Fibroblast of mammary gland (primary cell): ENCODE measurements at regions not wholly inside any gene's neighbourhood (a gene's known extent, or its start where the extent isn't known, plus 50 kb on each side); places are given as distances from the start of the nearest gene placed in this dataset.

Experiments used
- DNase-seq: peaks from one replicate; pipeline ENCODE4 v3.0.0-alpha.2; 2010; ENCODE audit warnings: low read depth
- H3K4me3 ChIP-seq: 2 replicates; pipeline ENCODE4 v1.5.1; 2011; ENCODE audit warnings: low read depth, mild to moderate bottlenecking, low read length, moderate library complexity; ENCODE audit not compliant: control insufficient read depth
- TF ChIP-seq, protein P1 (sequence below): conservative IDR thresholded peaks from 2 replicates; pipeline ENCODE4 v1.5.1; 2011; ENCODE audit warnings: low read depth, low read length, inconsistent platforms; ENCODE audit not compliant: control insufficient read depth, insufficient read depth

- peak; percentile 60 for DNase-seq
- no peak overlapping the region for H3K4me3 ChIP-seq
- TF ChIP-seq, protein P1, sequence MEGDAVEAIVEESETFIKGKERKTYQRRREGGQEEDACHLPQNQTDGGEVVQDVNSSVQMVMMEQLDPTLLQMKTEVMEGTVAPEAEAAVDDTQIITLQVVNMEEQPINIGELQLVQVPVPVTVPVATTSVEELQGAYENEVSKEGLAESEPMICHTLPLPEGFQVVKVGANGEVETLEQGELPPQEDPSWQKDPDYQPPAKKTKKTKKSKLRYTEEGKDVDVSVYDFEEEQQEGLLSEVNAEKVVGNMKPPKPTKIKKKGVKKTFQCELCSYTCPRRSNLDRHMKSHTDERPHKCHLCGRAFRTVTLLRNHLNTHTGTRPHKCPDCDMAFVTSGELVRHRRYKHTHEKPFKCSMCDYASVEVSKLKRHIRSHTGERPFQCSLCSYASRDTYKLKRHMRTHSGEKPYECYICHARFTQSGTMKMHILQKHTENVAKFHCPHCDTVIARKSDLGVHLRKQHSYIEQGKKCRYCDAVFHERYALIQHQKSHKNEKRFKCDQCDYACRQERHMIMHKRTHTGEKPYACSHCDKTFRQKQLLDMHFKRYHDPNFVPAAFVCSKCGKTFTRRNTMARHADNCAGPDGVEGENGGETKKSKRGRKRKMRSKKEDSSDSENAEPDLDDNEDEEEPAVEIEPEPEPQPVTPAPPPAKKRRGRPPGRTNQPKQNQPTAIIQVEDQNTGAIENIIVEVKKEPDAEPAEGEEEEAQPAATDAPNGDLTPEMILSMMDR, result no peak
Measured at GRCh38 chr19:34313188-34313587, 51.8 kb upstream of the GPI start.

GRCh38 chr19:34314437-34315313 lies 50.3 kb upstream of the GPI start:
- no peak for DNase-seq
- TF ChIP-seq, protein P1, result no peak
- no peak overlapping the region for H3K4me3 ChIP-seq
